ENCODE measurements at regions not wholly inside any gene's neighbourhood (a gene's known extent, or its start where the extent isn't known, plus 50 kb on each side); places are given as distances from the start of the nearest gene placed in this dataset.

DNA sequence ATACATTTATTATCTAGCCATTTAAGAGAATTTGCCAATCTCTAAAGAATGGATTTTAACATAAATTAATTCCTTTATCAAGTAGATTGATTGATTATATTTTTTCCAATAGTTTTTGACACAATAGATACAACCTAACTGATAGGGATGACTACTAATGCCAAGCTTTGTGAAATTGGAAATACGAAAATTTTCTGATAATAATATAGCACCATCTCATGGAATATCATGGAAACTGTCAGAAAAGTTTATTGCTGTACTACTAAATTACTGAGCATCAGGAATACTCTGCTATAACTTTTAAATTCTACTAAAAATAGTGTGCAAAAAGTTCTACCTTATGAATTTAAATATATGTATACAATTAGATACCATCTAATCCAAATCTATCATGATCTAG, 101.8 kb upstream of the MAP2 start:
- TF ChIP-seq CTCF (conservative IDR thresholded peaks at IDR 0.05; ENCODE audit: low read depth, low read length) (peak; percentile 32; the same call in 1 of the 2 replicates), EZH2 (IDR thresholded peaks at IDR 0.05; ENCODE audit: borderline replicate concordance, low read depth, low read length, poor library complexity, severe bottlenecking) (no peak)

All from A673 (cell line).